ENCODE measurements at regions not wholly inside any gene's neighbourhood (a gene's known extent, or its start where the extent isn't known, plus 50 kb on each side); places are given as distances from the start of the nearest gene placed in this dataset.

DNA sequence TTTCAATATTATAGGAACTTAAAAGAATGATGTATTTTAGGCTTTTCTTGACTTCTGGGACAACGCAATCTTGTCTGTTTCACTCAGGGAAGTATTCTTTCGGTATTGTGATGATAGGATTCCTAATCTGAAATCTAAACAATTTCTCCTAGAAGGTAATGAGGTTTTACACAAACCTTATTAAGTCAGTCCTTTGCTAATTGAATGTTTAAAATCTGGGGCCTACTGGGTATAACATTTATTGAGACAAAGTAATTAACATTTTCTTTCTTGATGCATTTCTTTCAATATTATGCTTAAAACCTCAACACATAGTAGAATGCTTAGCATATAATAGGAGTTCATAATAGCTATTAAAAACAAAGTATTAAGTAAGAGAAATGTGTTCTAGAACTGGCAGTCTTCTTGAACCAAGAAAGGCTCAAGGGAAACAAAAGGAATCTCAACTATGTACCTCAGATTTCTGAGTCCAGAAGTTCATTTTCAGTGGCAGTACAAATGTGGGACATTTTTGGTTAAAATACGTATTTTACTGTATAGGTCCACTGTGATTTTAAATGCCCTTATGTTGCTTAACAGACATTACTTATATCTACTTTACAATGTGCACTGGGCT lies 121.4 kb upstream of the BMP2 start (continued):
- TF ChIP-seq POU5F1 (IDR thresholded peaks at IDR 0.05; ENCODE audit: low read depth, low read length): no peak
- TF ChIP-seq MAFK (IDR thresholded peaks at IDR 0.05; ENCODE audit: low read depth, low read length): no peak
- TF ChIP-seq BACH1 (IDR thresholded peaks at IDR 0.05; ENCODE audit: low read length): no peak
- TF ChIP-seq NANOG (IDR thresholded peaks at IDR 0.05; ENCODE audit: insufficient read depth, low read depth, low read length, poor library complexity, severe bottlenecking): no peak
